ENCODE measurements at regions not wholly inside any gene's neighbourhood (a gene's known extent, or its start where the extent isn't known, plus 50 kb on each side); places are given as distances from the start of the nearest gene placed in this dataset.

GRCh38 chr12:63308671-63309070 lies 157.7 kb upstream of the AVPR1A start:
- no peak overlapping the region for H3K27ac ChIP-seq (ENCODE audit: insufficient read length, low read depth, low read length)
- H3T11ph ChIP-seq (ENCODE audit: low read length): no peak overlapping the region
- no peaks in the 10 kb centered on the region for H3K27me3 ChIP-seq (ENCODE audit: insufficient read depth, low read length)
- no peak overlapping the region for H4K8ac ChIP-seq (replicated peaks; ENCODE audit: insufficient read length, low read depth, low read length)
- Mint-ChIP-seq H3K27me3 (ENCODE audit: low read depth) (no peaks in the 10 kb centered on the region), H3K4me1 (no peaks in the 10 kb centered on the region; a peak in 1 of 4 replicates), H3K36me3 (ENCODE audit: insufficient read depth in 1 of 3, low read depth in 3 of 3) (peaks cover 4 to 6% (median 4%) of the 10 kb centered on the region in 3 experiments; a peak in 5 of 7 replicates), H3K27ac (no peak overlapping the region), H3K4me3 (no peak overlapping the region), H3K9me3 (peaks cover 10% of the 10 kb centered on the region in 2 experiments)
- no peak overlapping the region for H2BK120ac ChIP-seq (ENCODE audit: low read depth, low read length, poor library complexity, severe bottlenecking)
- H2BK12ac ChIP-seq (ENCODE audit: insufficient read length, low read depth, low read length): no peak overlapping the region
- H4K5ac ChIP-seq (ENCODE audit: insufficient read length, low read depth, low read length): no peak overlapping the region
- H3K4me2 ChIP-seq (ENCODE audit: insufficient read depth, insufficient read length, low read length): no peak overlapping the region
- H3K23me2 ChIP-seq (ENCODE audit: insufficient read length, low read depth, low read length, poor library complexity, severe bottlenecking): no peaks in the 10 kb centered on the region
- DNase-seq: no peak
- H3K9me3 ChIP-seq (ENCODE audit: control insufficient read depth, low read depth, low read length): no peaks in the 10 kb centered on the region
- no CpG with 5 or more reads among the region's 3 CpGs for WGBS (ENCODE audit: extremely low coverage, insufficient read length, low lambda C conversion rate)
- TF ChIP-seq CTCF (conservative IDR thresholded peaks at IDR 0.05): no peak
- H2AK5ac ChIP-seq (ENCODE audit: insufficient read length, low read length): no peak overlapping the region
- H4K91ac ChIP-seq (ENCODE audit: insufficient read length, low read depth, low read length): no peak overlapping the region
- no peak overlapping the region for H3K4ac ChIP-seq (ENCODE audit: low read depth, low read length)
- H3K9ac ChIP-seq (ENCODE audit: extremely low read depth, insufficient read length, low read length): no peak overlapping the region
- H2BK20ac ChIP-seq (ENCODE audit: low read depth, low read length, poor library complexity, severe bottlenecking): no peak overlapping the region
- no peak overlapping the region; the same call in 1 of the 2 replicates for H3K14ac ChIP-seq (ENCODE audit: insufficient read depth, low read length)
- no peaks in the 10 kb centered on the region for H3K79me2 ChIP-seq (ENCODE audit: insufficient read depth, low read length)
- no peaks in the 10 kb centered on the region for H4K20me1 ChIP-seq (ENCODE audit: control insufficient read depth, insufficient read depth, insufficient read length)
- no peak overlapping the region for H3K18ac ChIP-seq (ENCODE audit: insufficient read length, low read depth, low read length)
- no peaks in the 10 kb centered on the region for H3K79me1 ChIP-seq (ENCODE audit: insufficient read depth, low read depth, low read length, poor library complexity, severe bottlenecking)
- H3K23ac ChIP-seq (ENCODE audit: insufficient read length, low read depth, low read length): no peak overlapping the region
- no peak overlapping the region for H2AFZ ChIP-seq (ENCODE audit: low read length)
- no peaks in the 10 kb centered on the region for H3K4me1 ChIP-seq (ENCODE audit: insufficient read depth, low read length)
- H2BK15ac ChIP-seq (ENCODE audit: low read depth, low read length): no peak overlapping the region
- no peak overlapping the region for H2BK5ac ChIP-seq (ENCODE audit: insufficient read length, low read length)
- no peak overlapping the region for H3K56ac ChIP-seq (ENCODE audit: insufficient read length, low read depth, low read length)
